ENCODE measurements at regions not wholly inside any gene's neighbourhood (a gene's known extent, or its start where the extent isn't known, plus 50 kb on each side); places are given as distances from the start of the nearest gene placed in this dataset.

DNA sequence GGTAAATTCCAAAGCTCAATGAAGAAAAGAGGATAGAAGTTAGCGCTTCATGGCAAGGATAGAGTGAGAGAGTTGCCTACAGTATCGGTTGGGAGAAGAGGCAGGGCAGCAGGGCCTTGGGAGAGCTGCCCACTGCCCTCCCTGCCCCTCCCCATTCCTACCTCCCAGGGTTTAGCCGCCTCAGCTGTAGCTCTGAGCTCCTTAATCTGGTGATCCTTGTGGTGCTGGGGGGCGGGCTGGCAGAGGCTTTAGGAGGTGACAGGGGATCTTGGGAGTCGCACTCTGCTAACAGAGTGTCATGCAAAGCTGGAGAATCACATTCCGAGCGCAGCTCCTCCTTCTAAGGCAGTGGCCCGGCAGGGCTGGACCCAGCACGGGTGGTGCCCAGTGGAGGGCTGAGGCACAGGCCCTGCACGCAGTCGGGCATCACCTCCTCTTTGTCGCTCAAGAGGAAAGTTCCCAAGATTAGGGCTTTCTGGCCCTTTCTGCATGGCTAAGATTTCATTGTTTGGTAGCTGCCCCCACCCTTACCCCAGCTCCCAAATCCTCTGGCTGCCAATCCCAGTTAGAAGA lies 57.1 kb upstream of the POLG start:
- no peak for DNase-seq (ENCODE audit: low spot score)
- no peak for TF ChIP-seq CTCF (IDR thresholded peaks at IDR 0.05; ENCODE audit: extremely low read depth, missing control alignments)

- no peak for TF ChIP-seq CTCF (IDR thresholded peaks at IDR 0.05; ENCODE audit: extremely low read depth, missing control alignments)
- no peak for DNase-seq (ENCODE audit: low spot score)
These were observed 55.4 kb upstream of the POLG start for GRCh38 chr15:89389841-89390603.

- DNase-seq (ENCODE audit: low spot score) = no peak
- no peak for TF ChIP-seq CTCF (IDR thresholded peaks at IDR 0.05; ENCODE audit: extremely low read depth, missing control alignments)
These were observed 52.7 kb upstream of the POLG start for GRCh38 chr15:89387140-89387903.

GRCh38 chr15:89385596-89386331 lies 51.1 kb upstream of the POLG start:
- no peak for DNase-seq (ENCODE audit: low spot score)
- TF ChIP-seq CTCF (IDR thresholded peaks at IDR 0.05; ENCODE audit: extremely low read depth, missing control alignments) = no peak
